Lung (tissue), 11 donors: ENCODE measurements at regions not wholly inside any gene's neighbourhood (a gene's known extent, or its start where the extent isn't known, plus 50 kb on each side); places are given as distances from the start of the nearest gene placed in this dataset.

Experiments
- ATAC-seq: fragments of 200-7000 bp; cut with Tn5 transposase; one replicate; pipeline ENCODE4 v1.9.1; 2020; ENCODE audit warnings: moderate number of reproducible peaks; ENCODE audit not compliant: insufficient read depth, low FRiP score
- DNase-seq, 3 donors: peaks; one replicate each; pipeline ENCODE4 v3.0.0-alpha.2; 2013 to 2017
- H3K27ac ChIP-seq, 2 donors: one replicate each; pipeline ENCODE4 v1.5.1; 2013; ENCODE audit warnings: mild to moderate bottlenecking in 2 of 2, moderate library complexity in 2 of 2, control low read depth in 1 of 2, inconsistent platforms in 1 of 2, low read depth in 1 of 2, low read length in 1 of 2
- H3K27me3 ChIP-seq, 3 donors: one replicate each; pipeline ENCODE4 v1.5.1; 2013; ENCODE audit warnings: low read length in 2 of 3; ENCODE audit not compliant: control insufficient read depth in 3 of 3, insufficient read depth in 3 of 3
- H3K36me3 ChIP-seq, 4 donors: one replicate each; pipeline ENCODE4 v1.5.1; 2013; ENCODE audit warnings: low read length in 4 of 4, mild to moderate bottlenecking in 1 of 4, moderate library complexity in 1 of 4; ENCODE audit not compliant: control insufficient read depth in 4 of 4, insufficient read depth in 4 of 4
- H3K4me1 ChIP-seq, 5 donors: one replicate each; pipeline ENCODE4 v1.5.1; 2013; ENCODE audit warnings: low read length in 5 of 5, mild to moderate bottlenecking in 2 of 5, moderate library complexity in 1 of 5; ENCODE audit not compliant: control insufficient read depth in 5 of 5, insufficient read depth in 5 of 5
- H3K4me3 ChIP-seq: one replicate; pipeline ENCODE4 v1.5.1; 2013; ENCODE audit warnings: mild to moderate bottlenecking, control low read depth, moderate library complexity
- H3K9ac ChIP-seq, 2 donors: one replicate each; pipeline ENCODE4 v1.5.1; 2013; ENCODE audit warnings: low read length in 2 of 2, control low read depth in 1 of 2; ENCODE audit not compliant: insufficient read depth in 1 of 2
- H3K9me3 ChIP-seq, 4 donors: one replicate each; pipeline ENCODE4 v1.5.1; 2013; ENCODE audit warnings: low read length in 3 of 4, mild to moderate bottlenecking in 1 of 4, moderate library complexity in 1 of 4; ENCODE audit not compliant: control insufficient read depth in 4 of 4, insufficient read depth in 3 of 4
- WGBS, 2 donors: extraction: QIAGEN DNeasy Blood & Tissue Kit; methylation state at CpG; one replicate each; pipeline ENCODE4 v1.1.7; 2013; 5-methylcytosine and 5-hydroxymethylcytosine counted together
- TF ChIP-seq, protein P1 (sequence below): IDR thresholded peaks from 2 replicates; pipeline ENCODE4 v1.5.1; 2012; ENCODE audit warnings: mild to moderate bottlenecking; ENCODE audit errors: control extremely low read depth, extremely low read depth
- donor health status: control.
- donor health status: control.
- donor health status: Bipolar disorder and iron deficiency.
- donor health status: healthy.
- donor health status: DM: yes; HTN: yes; CAD: no.

DNA sequence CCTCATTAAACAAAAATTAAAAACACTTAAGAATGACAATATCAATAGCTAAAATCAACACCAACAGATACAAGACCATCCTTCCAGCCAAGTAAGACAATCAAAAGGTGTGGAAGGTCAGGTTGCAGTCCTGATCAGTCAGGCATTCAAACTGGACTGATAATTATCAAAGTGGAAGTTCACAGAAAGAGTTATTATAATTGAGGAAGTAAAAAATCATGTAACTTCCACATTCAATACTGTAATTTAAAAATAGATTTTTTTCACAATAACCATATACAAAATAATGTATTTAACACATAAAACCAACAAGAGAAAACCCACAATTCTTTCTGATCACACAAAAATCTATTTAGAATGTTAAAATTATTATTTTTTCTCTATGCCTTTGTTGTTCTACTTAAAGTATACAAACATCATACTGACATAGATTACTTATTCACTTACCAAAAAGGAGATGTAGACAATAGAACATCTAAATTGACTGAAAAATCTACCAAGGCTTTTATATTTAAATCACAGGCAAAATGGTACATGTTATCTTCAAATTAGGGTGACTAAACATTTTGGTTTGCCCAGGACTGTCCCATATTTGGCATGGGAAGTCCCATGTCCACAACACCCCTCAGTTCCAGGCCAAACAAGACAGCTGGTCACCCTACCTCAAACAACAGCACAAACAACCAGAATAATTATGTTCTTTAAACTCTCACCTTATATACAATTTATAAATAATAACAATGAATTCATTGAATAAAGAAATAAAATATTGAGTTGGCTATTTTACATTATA, 142.5 kb upstream of the SLC24A2 start:
- no peaks in the 10 kb centered on the region for H3K36me3 ChIP-seq
- no peak overlapping the region for H3K27ac ChIP-seq
- ATAC-seq (no peak), DNase-seq (no peak)
- no peak overlapping the region for H3K4me3 ChIP-seq
- H3K9ac ChIP-seq: no peak overlapping the region
- TF ChIP-seq, protein P1, sequence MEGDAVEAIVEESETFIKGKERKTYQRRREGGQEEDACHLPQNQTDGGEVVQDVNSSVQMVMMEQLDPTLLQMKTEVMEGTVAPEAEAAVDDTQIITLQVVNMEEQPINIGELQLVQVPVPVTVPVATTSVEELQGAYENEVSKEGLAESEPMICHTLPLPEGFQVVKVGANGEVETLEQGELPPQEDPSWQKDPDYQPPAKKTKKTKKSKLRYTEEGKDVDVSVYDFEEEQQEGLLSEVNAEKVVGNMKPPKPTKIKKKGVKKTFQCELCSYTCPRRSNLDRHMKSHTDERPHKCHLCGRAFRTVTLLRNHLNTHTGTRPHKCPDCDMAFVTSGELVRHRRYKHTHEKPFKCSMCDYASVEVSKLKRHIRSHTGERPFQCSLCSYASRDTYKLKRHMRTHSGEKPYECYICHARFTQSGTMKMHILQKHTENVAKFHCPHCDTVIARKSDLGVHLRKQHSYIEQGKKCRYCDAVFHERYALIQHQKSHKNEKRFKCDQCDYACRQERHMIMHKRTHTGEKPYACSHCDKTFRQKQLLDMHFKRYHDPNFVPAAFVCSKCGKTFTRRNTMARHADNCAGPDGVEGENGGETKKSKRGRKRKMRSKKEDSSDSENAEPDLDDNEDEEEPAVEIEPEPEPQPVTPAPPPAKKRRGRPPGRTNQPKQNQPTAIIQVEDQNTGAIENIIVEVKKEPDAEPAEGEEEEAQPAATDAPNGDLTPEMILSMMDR: no peak
- H3K27me3 ChIP-seq: no peaks in the 10 kb centered on the region
- H3K4me1 ChIP-seq: peaks cover 0 to 5% (median 0%) of the 10 kb centered on the region in 5 donors
- peaks cover 0 to 3% (median 0%) of the 10 kb centered on the region in 4 donors for H3K9me3 ChIP-seq

DNA sequence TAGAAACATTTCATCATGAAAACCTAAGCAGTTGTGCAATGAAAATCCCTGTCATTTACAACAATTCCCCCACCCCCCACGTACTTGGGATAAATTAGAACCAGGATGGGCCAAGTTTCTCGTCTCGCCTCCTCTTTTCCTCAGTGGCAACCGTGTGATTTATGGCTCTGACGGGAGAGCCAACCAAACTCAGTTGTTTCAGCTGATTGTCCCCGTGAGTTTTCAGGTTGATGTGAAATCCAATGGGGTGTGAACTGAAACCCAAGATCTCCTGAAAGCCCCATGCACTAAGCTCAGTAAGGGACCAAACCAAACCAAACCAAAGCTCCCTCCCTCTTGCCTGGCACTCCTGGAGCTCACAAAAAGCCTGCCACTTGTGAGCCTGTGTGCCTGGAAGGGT, 138.7 kb upstream of the SLC24A2 start:
- no peak for DNase-seq

DNA sequence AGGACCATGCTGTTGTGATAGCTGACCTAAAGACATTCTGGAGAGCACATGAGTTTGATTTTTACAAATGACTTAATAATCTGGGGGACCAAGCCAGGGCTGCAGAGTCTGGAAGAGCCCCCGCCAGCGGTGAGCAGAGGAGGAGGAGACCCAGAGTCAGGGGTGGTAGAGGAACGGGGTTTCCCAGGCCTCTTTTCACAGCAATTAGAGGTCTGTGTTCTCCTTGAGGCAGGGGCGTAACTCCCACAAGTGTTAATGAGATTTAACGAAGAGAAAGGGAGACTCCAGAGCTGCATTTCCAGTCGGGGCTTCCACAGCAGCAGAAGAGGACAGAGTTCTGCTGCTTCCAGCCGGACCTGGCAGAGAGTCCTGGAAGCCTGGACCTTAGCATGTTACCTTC, 137.9 kb upstream of the SLC24A2 start:
- H3K4me1 ChIP-seq: peaks cover 0 to 5% (median 0%) of the 10 kb centered on the region in 5 donors
- TF ChIP-seq, protein P1: no peak
- DNase-seq (no peak), ATAC-seq (no peak)
- no peak overlapping the region for H3K9ac ChIP-seq
- 84 to 85% methylated on average over 7 of the region's 7 CpGs for WGBS, 2 donors
- no peak overlapping the region for H3K27ac ChIP-seq
- H3K4me3 ChIP-seq: no peak overlapping the region
- no peaks in the 10 kb centered on the region for H3K36me3 ChIP-seq
- peaks cover 0 to 3% (median 0%) of the 10 kb centered on the region in 4 donors for H3K9me3 ChIP-seq
- H3K27me3 ChIP-seq: peaks cover 0 to 4% (median 0%) of the 10 kb centered on the region in 3 donors

More for the DNA sequence above, 138.7 kb upstream of the SLC24A2 start:
- H3K9ac ChIP-seq: no peak overlapping the region
- H3K4me3 ChIP-seq: no peak overlapping the region
- no peak for ATAC-seq
- WGBS, 2 donors: 95 to 96% methylated on average over 6 of the region's 6 CpGs
- peaks cover 0 to 4% (median 0%) of the 10 kb centered on the region in 3 donors for H3K27me3 ChIP-seq
- no peak overlapping the region for H3K27ac ChIP-seq
- H3K4me1 ChIP-seq: peaks cover 0 to 5% (median 0%) of the 10 kb centered on the region in 5 donors
- H3K9me3 ChIP-seq: peaks cover 0 to 3% (median 0%) of the 10 kb centered on the region in 4 donors
- H3K36me3 ChIP-seq: no peaks in the 10 kb centered on the region
- TF ChIP-seq, protein P1: no peak
